Testis (tissue), 2 donors: ENCODE measurements at regions not wholly inside any gene's neighbourhood (a gene's known extent, or its start where the extent isn't known, plus 50 kb on each side); places are given as distances from the start of the nearest gene placed in this dataset.

Source experiments
- POLR2A ChIP-seq: fragments of 450-650 bp; IDR thresholded peaks from one replicate; pipeline ENCODE4 v1.6.1; 2017; ENCODE audit warnings: antibody characterized with exemption, mild to moderate bottlenecking, moderate library complexity
- TF ChIP-seq, protein P1 (sequence below), 3 experiments: fragments of 450-650 bp in 2 of 3; fragments of 200-600 bp in 1 of 3; sonication (generic) in 1 of 3; IDR thresholded peaks; one replicate each; pipeline ENCODE4 v1.5.1; 2016 to 2019; ENCODE audit warnings: antibody characterized with exemption in 3 of 3, mild to moderate bottlenecking in 2 of 3, moderate library complexity in 1 of 3

DNA sequence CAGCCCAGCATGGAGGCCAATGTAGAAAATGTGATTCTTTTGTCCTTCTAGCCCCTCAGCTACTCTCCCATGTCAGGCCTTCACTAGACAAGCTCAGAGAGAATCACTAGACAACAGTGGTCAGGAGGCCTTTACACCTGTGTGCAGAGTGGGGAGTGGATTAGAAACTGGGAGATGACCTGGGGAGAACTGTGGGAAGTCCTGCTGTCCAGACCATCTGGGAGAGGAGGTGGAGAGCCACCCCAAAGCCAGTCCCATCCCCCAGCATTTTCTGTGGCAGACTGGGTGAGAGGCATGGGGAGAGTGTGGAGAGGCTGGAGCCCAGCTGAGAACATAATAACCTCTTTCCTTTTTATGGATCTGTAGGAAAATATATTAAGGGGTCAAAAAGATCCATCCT lies 452.0 kb upstream of the DMAC1 start:
- TF ChIP-seq, protein P1, sequence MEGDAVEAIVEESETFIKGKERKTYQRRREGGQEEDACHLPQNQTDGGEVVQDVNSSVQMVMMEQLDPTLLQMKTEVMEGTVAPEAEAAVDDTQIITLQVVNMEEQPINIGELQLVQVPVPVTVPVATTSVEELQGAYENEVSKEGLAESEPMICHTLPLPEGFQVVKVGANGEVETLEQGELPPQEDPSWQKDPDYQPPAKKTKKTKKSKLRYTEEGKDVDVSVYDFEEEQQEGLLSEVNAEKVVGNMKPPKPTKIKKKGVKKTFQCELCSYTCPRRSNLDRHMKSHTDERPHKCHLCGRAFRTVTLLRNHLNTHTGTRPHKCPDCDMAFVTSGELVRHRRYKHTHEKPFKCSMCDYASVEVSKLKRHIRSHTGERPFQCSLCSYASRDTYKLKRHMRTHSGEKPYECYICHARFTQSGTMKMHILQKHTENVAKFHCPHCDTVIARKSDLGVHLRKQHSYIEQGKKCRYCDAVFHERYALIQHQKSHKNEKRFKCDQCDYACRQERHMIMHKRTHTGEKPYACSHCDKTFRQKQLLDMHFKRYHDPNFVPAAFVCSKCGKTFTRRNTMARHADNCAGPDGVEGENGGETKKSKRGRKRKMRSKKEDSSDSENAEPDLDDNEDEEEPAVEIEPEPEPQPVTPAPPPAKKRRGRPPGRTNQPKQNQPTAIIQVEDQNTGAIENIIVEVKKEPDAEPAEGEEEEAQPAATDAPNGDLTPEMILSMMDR (IDR thresholded peaks at IDR 0.05): no peak
- no peak for TF ChIP-seq POLR2A
